Suppressor macrophage (primary cell): ENCODE measurements at regions not wholly inside any gene's neighbourhood (a gene's known extent, or its start where the extent isn't known, plus 50 kb on each side); places are given as distances from the start of the nearest gene placed in this dataset.
"Not testable (repeated sequence)": the region's sequence is repeated elsewhere in the genome, so short reads cannot be mapped to it uniquely, and the experiment has no call there.

ENCODE experiments used
- DNase-seq, 4 experiments: peaks; one replicate each; pipeline ENCODE4 v3.0.0-alpha.2; 2020 to 2022

DNA sequence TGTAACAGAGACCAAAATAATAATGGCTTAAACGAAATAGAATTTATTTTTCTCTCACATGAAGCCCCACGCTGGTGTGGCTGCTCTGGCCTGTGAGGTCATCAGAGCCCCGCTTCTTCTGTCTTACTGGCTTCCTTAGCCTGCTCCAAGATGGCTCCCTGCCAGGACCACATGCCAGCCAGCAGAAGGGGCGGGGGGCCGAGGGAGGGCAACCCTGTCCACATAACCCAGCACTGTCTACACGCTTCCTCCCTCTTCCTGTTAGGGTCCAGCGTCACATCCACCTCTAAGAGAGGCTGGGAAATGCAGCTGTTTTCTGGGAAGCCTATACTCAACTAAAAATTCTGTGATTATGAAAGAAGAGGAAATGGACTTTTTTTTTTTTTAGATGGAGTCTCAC is 107.9 kb upstream of the DLG1 start:
- DNase-seq: no peak

DNA sequence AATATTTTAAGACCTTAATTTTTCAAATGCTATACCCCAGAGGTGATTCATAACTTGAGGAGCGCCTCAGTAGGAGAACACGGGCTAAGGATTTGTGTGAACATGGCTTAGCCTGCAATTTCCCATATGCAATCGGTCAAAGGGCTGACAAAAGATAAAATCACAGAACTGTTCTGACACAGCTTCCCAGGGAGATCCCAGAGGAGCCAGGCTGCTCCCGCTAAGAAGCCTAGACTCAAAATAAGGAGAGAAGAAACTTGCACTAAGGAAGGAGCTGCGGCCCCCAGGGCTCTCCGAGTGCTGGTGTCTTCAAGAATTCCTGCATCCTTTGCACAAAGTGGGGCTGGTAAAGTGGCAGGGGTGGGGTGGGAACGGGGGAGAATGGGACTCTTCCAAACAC is 106.3 kb upstream of the DLG1 start:
- no peak for DNase-seq

DNA sequence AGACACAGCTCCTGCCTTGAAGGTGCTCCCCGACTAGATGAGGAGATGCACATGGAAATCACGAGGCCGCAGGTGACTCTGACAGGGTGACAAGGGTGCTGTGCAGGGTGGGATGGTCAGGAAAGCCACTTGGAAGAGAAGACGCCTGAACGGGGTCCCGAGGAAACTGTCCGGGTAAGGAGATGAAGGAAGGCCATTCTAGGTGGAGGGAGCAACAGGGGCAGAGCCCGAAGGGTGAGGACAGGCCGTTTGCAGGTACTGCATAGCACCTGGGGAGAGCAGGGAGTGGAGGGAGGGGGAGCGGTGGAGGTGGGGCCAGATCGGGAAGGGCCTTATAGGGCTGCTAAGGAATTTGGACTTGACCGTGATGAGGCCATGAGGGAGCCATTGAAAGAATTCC is 105.6 kb upstream of the DLG1 start:
- DNase-seq: no peak

DNA sequence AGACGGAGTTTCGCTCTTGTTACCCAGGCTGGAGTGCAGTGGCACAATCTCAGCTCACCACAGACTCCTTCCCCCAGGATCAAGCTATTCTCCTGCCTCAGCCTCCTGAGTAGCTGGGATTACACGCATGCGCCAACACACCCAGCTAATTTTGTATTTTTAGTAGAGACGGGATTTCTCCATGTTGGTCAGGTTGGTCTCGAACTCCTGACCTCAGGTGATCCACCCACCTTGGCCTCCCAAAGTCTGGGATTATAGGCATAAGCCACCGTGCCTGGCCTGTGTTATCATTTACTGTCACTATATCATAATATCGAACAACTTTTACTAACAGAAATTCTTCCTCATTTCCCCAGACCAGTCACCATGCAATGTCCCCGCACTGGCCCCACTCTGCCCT is 104.0 kb upstream of the DLG1 start:
- not testable (repeated sequence) for DNase-seq

DNA sequence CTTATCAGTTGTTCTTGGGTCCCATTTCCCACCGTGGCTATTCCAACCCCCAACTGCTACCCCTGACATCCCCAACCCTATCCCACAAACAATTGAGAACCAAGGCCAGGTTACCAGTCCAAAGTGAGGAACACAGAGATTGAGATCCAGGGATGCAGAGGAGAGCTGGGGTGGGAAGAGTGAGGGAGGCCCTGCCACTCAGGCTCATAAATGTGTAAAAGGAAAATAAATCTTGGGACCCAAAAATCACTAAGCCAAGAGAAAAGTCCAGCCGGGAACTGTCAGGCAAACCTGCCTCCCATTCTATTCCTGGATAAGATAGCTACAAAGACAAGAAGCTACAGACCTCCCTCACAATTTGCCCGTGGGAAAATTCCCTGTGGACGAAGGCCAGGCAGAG is 101.1 kb upstream of the DLG1 start:
- DNase-seq: no peak

DNA sequence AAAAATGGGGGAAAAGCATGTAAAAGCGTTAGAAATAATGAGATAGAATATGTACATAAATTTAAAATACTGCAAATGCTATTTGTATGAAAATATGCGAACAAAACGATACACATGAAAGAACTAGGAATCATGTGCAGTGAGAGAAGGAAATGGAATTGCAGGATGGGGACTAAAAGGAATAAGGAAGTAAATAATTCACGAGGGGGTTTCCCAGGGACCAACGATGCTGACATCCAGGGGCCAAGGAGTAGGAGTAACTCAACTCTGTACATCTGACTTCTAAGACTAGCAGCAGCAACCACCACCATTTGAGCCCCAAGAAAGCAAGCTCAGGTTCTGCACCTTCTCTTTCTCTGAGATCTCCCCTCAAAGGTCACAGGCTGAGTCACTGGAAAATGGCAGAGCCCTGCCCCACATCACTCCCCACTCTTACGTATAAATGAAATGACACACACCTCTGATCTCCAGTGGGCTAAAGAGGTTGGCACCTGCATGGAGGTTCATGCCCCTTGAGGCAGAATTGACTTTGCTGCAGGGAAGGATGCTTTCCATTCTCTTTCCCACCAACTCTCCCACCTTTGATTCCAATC is 100.0 kb upstream of the DLG1 start:
- DNase-seq: peak in 3 of 4 experiments; percentile 24 to 39 (median 34)

DNA sequence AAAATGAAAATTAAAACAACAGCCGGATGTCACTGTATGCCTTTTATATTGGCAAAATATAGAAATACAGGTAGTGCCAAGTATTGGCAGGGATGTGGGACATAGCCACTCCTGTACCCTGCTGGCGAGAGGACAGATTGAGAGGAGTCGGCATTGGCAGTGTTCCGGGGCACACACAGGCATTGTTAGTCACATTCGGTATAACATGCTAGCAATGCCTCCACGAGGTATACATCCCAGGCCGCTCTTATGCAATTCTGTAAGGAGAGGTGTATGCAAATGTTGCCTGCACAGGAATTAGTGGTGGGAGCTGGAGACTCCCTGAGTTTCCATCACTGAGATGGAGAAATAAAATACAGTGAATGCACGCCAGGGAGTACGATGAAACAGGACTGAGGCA is 99.4 kb upstream of the DLG1 start:
- no peak for DNase-seq

DNA sequence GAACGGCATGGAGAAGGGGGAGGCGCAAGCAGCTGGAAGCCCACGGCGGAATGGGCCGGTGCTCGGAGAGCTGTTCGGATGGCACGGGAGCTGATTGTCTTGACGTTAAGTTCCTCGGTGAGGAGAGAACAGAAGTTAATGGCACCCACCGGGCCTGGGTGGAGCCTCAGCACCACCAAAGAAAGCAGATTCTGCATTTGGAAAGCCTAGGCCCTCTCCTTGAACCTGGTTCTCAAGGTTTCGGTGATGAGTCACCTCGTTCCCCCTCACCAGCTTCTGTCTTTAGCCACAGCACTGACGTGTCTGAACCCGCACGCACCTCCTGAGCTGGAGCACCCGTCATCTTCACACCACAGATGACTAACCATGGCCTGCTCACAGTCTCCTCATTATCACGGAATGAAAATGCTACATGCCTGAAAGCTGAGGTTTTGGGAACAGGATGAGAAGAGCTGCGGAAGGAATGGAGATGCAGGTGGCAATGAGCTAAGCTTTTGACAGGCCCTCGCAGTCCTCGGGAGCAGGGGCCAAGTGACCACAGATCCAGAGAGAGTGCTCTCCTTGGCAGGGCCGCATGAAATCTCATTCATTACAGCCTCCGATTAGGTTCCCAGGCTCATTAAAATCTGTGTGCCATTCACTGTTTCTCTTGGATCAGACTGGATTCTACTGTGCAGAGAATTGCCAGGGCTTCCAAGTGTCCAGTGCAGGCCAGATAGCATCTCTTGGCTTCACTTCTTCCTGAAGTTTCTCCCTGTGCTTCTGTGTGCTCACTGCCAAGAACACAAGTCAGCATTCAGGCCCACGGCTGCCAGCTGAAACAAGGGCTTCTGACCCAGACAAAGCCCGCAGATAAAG is 96.3 kb upstream of the DLG1 start:
- DNase-seq: no peak

DNA sequence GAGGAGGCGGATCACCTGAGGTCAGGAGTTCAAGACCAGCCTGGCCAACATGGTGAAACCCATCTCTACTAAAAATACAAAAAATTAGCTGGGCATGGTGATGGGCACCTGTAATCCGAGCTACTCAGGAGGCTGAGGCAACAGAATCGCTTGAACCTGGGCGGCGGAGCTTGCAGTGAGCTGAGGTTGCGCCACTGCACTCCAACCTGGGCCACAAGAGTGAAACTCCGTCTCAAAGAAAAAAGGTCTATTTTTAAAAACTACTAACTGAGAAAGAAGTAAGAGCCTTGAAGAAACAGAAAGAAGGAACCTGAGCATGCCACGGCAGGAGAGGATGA is 95.7 kb upstream of the DLG1 start:
- DNase-seq: not testable (repeated sequence)

DNA sequence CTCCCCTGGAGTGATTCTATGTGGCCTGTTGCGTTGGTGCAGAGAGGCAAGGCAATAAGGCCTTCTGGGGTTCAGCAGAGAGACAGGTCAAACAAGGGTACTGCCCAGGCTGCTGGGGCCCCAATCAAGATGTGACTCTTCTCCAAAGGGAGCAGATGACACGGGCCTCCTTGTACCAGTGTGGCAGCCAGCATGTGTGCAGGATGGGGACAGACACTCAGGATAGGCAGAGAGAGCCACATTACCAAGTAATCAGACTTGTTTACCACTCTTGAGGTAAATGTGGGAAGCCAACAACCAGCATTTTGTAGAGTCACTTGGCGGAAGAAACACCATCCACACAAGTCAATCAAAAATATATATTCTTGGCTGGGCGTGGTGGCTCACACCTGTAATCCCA is 95.3 kb upstream of the DLG1 start:
- no peak for DNase-seq

DNA sequence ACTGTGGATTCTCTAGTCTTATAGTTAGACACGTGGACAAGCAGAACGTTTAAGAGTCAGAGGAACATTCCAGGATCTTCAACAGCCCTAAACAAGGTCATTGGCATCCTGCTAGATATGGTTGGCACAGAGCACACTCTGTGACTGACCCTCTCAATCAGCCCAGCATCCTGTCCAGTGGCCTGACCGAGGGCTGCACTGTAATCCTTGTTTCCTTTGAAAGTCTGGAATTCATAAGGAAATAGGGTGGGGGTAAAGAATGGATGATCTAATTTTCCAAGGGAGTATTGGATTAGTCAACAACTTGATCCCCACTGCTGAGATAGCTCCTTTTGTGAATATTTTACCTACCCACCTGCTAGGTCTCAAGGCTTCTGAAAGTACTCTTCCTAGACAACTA is 94.5 kb upstream of the DLG1 start:
- DNase-seq: no peak

DNA sequence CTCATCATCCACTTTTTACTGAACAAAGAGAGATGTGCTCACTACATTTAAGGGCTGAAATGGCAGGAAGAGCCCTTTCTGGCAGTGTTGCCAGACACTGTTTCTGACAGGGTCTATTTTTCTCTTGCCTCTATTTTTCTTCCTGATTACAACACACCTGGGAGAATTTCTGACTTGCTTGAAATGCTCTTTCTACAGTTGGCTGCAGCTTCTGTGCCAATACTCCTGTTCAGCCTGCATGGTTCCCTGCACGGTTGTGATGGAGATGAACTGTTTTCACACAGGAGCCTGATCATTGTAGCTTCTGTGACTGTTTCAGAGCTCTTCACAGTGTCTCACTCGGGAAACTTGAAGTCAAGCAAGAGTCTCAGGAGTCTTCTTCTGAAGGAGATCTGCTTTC is 83.0 kb upstream of the DLG1 start:
- DNase-seq: no peak

DNA sequence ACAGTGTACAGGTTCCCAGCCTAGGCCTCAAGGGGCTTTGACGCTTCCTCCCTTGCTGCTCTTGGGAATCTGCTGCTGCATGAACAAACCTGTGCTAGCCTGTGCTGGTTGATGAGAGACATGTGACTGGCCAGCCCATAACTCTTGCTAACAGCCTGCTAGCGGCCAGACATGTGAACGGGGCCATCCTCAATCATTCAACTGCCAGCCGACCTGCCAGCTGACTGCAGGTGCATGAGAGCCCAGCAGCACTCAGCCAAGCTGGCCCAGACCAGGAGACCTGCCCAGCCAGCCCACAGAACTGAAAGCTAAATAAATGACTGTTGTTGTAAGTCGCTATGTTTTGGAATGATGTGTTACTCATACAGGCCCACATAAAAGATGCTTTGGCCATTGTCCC is 82.4 kb upstream of the DLG1 start:
- DNase-seq: no peak

DNA sequence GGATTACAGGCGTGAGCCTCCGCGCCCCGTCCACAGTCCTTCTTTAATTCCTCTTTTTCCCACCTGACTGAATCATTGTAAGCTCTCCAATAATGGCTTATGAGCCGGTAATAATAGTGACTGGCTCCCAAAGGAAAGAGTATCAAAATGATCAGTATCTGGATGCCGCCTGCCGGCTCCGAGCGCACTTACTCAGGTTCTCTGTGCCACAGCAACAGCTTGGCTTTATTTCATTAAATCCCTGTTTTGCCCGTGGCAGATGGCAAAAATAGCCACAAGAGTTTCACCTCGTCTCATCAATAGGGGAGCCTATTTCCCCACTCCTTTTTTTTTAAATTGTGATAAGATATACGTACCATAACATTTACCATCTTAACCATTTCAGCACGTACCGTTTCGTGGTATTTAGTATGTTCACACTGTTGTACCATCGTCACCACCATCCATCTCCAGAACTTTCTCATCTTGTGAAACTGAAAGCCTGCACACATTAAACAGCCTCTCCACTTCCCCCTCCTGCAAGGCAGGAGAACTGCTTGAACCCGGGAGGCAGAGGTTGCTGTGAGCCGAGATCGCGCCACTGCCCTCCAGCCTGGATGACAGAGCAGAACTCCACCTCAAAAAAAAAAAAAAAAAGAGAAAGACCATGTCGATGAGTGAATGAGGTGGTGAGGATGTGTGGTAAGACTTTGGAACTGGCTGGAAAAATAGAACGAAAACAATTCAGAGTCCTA is 80.7 kb upstream of the DLG1 start:
- DNase-seq: peak in 1 of 4 experiments; percentile 6

DNA sequence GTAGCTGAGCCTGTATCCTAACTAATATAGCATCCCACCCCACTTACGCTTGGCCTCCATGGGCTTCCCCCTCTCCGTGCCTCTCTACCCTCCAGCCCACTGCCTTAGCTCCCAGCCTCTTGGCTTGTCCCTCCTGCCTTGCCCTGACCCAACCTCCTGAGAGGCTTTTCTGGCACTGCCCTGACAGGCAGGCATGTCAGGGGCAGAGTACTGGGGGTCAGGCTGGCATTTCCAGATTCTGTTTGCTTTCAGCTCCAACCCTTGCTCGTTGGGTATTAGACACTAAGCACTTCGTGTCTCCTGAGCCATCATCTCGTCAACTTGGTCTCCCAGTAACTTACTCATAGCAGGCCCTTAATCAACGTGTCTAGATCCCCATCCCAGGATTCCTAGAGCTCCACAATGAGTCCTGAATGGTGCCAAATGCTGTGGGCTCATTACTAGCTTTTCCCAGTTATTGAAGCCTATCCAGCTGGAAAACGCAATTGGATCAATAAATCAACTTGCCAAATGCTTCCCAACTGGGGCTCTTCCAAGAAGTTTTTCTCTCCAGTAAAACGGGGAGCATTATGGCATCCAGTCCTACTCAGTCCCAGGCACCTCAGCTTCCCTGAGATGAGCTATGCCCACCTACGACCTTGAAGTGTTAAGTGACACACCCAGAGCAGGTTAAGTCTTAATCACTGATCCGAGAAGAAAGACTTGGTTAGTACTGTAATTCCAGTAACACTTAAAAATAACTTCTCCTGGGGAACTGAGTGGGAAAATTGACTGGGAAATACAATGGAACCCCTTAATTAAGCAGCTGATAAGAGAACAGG is 78.5 kb upstream of the DLG1 start:
- DNase-seq: no peak

DNA sequence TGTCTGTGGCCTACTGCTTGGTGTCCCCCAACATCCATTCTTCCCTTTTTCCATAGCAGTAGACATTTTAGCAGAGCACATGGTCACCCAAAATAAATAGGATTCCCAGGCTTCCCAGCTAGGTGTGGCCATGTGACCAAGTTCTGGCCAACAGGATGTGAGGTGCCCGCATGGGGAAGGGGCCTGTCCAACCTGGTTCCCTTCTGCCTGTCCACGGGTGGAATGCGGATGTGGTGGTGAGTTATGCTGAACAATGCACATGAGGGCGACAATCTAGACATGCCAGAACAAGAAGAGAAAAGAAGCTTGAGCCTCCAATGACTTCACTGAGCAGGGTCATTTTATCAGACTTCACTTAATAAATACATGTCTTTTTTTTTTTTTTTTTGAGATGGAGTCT is 77.6 kb upstream of the DLG1 start:
- no peak for DNase-seq

DNA sequence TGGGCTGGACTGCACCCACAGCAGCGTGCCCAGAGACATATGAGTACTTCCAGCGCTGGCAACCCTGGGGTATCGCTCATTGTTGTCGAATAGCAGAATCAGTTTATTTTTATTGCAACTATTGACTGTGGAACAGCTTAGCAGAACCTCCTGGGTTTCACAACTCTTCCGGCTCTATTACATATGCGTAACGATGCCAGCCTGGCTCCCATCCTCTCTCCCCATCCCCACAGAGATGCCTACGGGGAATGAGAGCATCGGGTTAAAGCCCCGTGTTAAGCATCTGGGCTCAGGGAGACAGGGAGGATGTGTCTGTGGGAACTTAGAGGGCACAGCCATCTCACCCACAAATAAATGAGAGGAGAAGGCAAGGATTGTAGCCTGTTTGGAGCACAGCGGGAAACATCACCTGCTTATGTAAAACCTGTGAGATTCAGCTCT is 76.6 kb upstream of the DLG1 start:
- no peak for DNase-seq

DNA sequence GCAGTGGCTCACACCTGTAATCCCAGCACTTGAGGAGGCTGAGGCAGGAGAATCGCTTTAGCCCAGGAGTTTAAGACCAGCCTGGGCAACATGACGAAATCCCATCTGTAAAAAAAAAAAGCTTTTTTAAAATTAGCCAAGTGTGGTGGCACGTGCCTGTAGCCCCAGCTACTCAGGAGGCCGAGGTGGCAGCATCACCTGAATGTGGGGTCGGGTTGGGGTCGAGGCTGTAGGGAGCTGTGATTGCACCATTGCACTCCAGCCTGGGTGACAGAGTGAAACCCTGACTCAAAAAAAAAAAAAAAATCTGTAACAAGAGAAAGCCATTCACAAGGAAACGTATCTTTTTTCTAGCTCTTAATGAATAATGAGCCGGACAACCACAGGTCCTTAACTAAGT is 74.7 kb upstream of the DLG1 start:
- DNase-seq: no peak

DNA sequence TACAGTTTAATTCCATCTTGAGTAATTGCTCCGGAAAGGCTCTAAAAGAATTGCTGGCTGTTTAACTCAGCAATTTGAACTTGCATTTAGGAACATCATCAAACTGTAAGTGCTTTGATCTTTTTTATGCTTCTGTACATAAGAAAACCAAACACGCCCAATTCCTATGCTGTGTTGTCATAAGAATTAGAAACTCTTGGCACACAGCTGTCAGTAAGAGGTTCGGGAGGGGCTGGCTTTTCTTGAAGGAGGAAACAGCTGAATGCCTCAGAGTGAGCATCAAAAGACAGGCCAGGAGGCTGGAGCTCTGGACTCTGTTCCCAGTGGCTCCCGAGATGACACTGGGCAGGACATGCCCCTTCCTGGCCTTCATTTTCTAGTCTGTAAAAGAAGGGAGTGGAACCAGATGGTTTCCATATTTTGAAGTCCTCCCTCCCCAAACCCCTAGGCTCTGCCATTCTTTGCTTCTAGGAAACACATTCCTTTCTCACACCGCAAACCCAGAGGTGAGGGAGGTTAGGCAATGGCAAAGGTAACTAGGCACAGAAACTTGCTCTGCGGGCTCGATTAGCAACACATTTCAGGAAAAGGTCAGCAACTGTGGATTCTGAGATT is 73.7 kb upstream of the DLG1 start:
- no peak for DNase-seq

DNA sequence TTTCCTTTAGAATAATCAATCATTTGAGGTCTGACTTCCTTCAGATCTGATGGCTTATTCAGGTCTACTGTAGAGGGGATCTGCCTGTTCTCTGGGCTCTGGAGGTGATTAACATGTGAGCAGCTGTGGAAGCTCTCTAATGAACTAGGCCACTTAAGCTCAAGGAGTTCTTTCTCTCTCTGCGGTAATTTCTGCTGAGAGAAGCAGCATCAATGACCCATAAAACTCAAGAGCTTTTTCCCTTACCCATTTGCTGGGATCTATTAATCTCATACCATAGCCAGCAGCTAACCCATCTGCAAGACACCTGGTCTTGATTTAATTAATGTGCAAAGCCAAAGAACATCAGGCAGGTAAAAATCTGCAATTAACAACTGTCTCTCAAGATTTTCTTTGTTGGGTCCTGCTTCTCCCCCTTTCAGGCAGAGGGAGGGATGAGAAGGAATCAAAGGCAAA is 73.2 kb upstream of the DLG1 start:
- DNase-seq: no peak

DNA sequence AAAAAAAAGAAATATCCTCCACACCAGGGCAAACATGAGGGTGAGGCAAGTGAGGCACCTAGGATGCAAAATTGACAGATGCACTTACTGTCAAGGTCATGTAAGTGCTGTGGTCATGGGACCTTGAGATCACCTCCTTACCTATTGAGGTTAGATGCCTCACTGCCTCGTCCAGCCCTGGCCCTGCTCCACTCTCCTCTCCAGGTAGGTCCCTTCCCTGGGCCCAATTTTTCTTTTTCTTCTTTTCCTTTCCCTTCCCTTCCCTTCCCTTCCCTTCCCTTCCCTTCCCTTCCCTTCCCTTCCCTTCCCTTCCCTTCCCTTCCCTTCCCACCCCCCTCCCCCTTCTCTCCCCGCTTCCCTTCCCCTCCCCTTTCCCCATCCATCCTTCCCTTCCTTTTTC is 71.1 kb upstream of the DLG1 start:
- no peak for DNase-seq

DNA sequence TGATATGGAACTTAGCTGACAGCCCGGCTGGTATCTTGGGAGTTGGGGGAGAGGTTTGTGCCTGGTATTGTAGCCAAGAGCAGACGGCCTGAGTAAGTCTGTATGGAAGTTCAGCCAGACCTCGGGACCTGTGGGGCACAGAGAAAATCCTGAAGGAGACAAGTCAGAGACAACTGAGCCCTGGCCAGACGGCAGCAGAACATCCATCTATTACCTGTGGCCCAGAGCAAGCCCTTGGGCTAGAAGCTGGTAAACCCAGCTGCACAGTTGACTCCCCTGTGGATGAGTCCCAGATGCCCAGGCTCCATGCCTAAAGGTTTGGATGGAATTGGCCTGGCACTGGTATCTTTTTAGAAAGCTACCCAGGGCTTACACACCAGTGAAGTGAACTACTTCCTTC is 70.4 kb upstream of the DLG1 start:
- no peak for DNase-seq

DNA sequence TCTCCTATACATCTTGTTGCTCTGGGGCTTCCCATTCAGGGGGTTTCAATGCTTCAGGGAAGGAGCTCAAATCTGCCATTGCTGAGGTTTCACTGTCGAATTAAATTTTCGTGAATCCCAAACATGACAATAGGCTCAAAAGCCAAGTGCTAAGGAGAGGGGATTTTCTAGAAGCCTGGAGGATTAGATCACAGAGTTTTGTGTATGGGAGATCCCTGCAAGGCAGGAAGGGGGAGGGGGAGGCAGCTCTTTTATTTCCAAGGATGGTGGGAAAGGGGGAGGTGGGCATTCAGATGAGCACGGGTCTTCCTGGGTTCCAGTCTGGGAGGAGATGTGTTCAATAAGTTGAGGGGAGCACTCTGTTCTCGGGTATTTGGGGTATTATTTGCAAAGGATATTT is 69.9 kb upstream of the DLG1 start:
- no peak for DNase-seq
